ENCODE measurements at regions not wholly inside any gene's neighbourhood (a gene's known extent, or its start where the extent isn't known, plus 50 kb on each side); places are given as distances from the start of the nearest gene placed in this dataset.

GRCh38 chr10:46229144-46229563 is 57.6 kb upstream of the ANTXRL start:
- DNase-seq: peak; percentile 68

GRCh38 chr10:46230615-46231014 is 56.2 kb upstream of the ANTXRL start:
- DNase-seq: no peak

- no peak for DNase-seq
Measured at GRCh38 chr10:46231087-46231486, 55.7 kb upstream of the ANTXRL start.

- DNase-seq: no peak
Measured at GRCh38 chr10:46232084-46232483, 54.7 kb upstream of the ANTXRL start.

GRCh38 chr10:46232666-46233065 is 54.1 kb upstream of the ANTXRL start:
- no peak for DNase-seq

- no peak for DNase-seq
Measured at GRCh38 chr10:46233181-46233580, 53.6 kb upstream of the ANTXRL start.

GRCh38 chr10:46234026-46234425 is 52.8 kb upstream of the ANTXRL start:
- DNase-seq: no peak

GRCh38 chr10:46234431-46235060 is 52.3 kb upstream of the ANTXRL start:
- no peak for DNase-seq

- no peak for DNase-seq
Measured at GRCh38 chr10:46235705-46236545, 50.9 kb upstream of the ANTXRL start.

- no peak for DNase-seq
Measured at GRCh38 chr10:46236546-46236887, 50.3 kb upstream of the ANTXRL start.

- DNase-seq: no peak
Measured at GRCh38 chr10:46236941-46237681, 49.7 kb upstream of the ANTXRL start.
